ENCODE measurements at regions not wholly inside any gene's neighbourhood (a gene's known extent, or its start where the extent isn't known, plus 50 kb on each side); places are given as distances from the start of the nearest gene placed in this dataset.

DNA sequence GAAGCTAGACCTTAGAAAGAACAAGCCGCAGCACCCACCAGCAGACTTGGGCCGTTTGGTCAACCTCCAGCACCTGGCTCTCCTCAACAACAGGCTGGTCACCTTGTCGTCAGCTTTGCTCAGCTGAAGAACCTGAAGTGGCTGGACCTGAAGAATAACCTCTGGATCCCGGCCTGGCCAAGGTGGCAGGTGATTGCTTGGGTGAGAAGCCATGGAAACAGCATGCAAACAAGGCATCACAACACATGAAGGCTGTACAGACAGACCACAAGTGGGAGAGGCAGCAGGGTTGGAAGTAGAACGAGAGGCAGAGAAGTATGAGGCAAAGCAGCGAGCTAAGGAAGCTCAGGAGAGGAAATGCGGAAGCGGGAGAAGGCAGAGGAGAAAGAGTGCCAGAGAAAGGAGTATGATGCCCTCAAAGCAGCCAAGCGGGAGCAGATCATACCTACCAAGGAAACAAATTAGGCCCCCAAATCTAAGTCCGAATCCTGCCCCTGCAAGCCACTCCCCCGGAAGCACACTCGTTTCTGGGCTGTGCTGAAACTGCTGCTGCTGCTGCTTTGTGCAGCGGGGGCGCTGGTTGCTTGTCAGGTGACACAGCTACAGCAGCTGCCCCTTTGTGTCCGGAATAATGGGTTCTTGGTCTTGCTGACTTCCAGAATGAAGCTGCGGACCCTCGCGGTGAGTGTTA, 121.6 kb upstream of the LGSN start:
- intact Hi-C loops (cut with micrococcal nuclease; ENCODE audit: unreplicated experiment) = loop anchor here (1.0 to 5.0 kb wide), 6 partner anchors 17 to 134 kb away; no protein-coding TSS in a partner anchor
- no peaks in the 10 kb centered on the region for H3K27me3 ChIP-seq (replicated peaks; ENCODE audit: control insufficient read depth, insufficient read depth, low read length)
- Mint-ChIP-seq H3K9me3 (ENCODE audit: unreplicated experiment) (no peaks in the 10 kb centered on the region), H3K27ac (ENCODE audit: unreplicated experiment) (peak overlapping the region; percentile 98), H3K4me3 (ENCODE audit: unreplicated experiment) (peak overlapping the region; percentile 100), H3K4me1 (ENCODE audit: low read depth, unreplicated experiment) (peaks cover 10% of the 10 kb centered on the region), H3K36me3 (ENCODE audit: insufficient read depth, unreplicated experiment) (peaks cover 28% of the 10 kb centered on the region), H3K27me3 (ENCODE audit: insufficient read depth, unreplicated experiment) (no peaks in the 10 kb centered on the region)
- H3K4me3 ChIP-seq (ENCODE audit: low read depth, low read length) = peak overlapping the region; percentile 81
- TF ChIP-seq, protein P1, sequence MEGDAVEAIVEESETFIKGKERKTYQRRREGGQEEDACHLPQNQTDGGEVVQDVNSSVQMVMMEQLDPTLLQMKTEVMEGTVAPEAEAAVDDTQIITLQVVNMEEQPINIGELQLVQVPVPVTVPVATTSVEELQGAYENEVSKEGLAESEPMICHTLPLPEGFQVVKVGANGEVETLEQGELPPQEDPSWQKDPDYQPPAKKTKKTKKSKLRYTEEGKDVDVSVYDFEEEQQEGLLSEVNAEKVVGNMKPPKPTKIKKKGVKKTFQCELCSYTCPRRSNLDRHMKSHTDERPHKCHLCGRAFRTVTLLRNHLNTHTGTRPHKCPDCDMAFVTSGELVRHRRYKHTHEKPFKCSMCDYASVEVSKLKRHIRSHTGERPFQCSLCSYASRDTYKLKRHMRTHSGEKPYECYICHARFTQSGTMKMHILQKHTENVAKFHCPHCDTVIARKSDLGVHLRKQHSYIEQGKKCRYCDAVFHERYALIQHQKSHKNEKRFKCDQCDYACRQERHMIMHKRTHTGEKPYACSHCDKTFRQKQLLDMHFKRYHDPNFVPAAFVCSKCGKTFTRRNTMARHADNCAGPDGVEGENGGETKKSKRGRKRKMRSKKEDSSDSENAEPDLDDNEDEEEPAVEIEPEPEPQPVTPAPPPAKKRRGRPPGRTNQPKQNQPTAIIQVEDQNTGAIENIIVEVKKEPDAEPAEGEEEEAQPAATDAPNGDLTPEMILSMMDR (IDR thresholded peaks at IDR 0.05; ENCODE audit: insufficient read depth in 1 of 2, low read depth in 1 of 2, low read length in 1 of 2, severe bottlenecking in 1 of 2, unreplicated experiment in 1 of 2) = peak; percentile 27 to 51
- POLR2A ChIA-PET = interaction anchor here (0.5 to 2.6 kb wide), 10 partner anchors 11 to 194 kb away, joined by 3 to 12 read pairs (median 6); partner anchors contain the start of gene PHF3
- peak; percentile 84 to 85 for DNase-seq
- no peaks in the 10 kb centered on the region for H3K9me3 ChIP-seq
- BruUV-seq (replicated peaks) = TSS peak; percentile 78
- CTCF ChIA-PET = interaction anchor here (1.1 to 3.2 kb wide), 8 partner anchors 35 to 361 kb away, joined by 3 to 28 read pairs (median 4); no protein-coding TSS in a partner anchor
- H3K4me1 ChIP-seq = peaks cover 6% of the 10 kb centered on the region; the same call in 1 of the 2 replicates
- H3K36me3 ChIP-seq (ENCODE audit: control insufficient read depth, insufficient read depth, low read length) = peaks cover 3% of the 10 kb centered on the region

DNA sequence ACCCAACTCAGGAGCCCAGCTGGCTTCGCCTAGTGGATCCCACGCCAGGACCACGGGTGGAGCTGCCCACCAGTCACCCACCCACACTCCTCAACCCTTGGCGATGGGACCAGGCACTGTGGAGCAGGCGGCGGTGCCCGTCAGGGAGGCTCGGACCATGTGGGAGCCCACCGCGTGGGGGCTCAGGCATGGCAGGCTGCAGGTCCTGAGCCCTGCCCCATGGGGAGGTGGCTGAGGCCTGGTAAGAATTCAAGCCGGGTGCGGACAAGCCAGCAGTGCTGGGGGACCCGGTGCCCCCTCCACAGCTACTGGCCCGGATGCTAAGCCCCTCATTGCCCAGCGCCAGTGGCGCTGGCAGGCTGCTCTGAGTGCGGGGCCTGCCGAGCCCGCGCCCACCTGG, 123.1 kb upstream of the LGSN start:
- ChIA-PET POLR2A (interaction anchor here (1.3 to 2.6 kb wide), 4 partner anchors 15 to 192 kb away, joined by 4 to 12 read pairs (median 10); partner anchors contain the start of gene PHF3), CTCF (interaction anchor here (1.6 to 3.2 kb wide), 2 partner anchors 34 to 90 kb away, joined by 9 to 28 read pairs; no protein-coding TSS in a partner anchor)
- TF ChIP-seq, protein P1 (IDR thresholded peaks at IDR 0.05; ENCODE audit: insufficient read depth in 1 of 2, low read depth in 1 of 2, low read length in 1 of 2, severe bottlenecking in 1 of 2, unreplicated experiment in 1 of 2) = no peak
- Histone ChIP-seq H3K4me3 (ENCODE audit: low read depth, low read length) (no peak overlapping the region), H3K4me1 (peaks cover 6% of the 10 kb centered on the region), H3K36me3 (ENCODE audit: control insufficient read depth, insufficient read depth, low read length) (peaks cover 3% of the 10 kb centered on the region), H3K9me3 (no peaks in the 10 kb centered on the region), H3K27me3 (replicated peaks; ENCODE audit: control insufficient read depth, insufficient read depth, low read length) (no peaks in the 10 kb centered on the region)
- H3K4me1 Mint-ChIP-seq (ENCODE audit: low read depth, unreplicated experiment) = peaks cover 8% of the 10 kb centered on the region
- no TSS peak for BruUV-seq (replicated peaks)
- no peaks in the 10 kb centered on the region for H3K9me3 Mint-ChIP-seq (ENCODE audit: unreplicated experiment)
- peak overlapping the region; percentile 98 for H3K27ac Mint-ChIP-seq (ENCODE audit: unreplicated experiment)
- intact Hi-C loops (cut with micrococcal nuclease; ENCODE audit: unreplicated experiment) = loop anchor here (5.0 kb wide), 1 partner anchor 136 kb away; no protein-coding TSS in a partner anchor
- H3K36me3 Mint-ChIP-seq (ENCODE audit: insufficient read depth, unreplicated experiment) = peaks cover 24% of the 10 kb centered on the region
- DNase-seq = no peak
- H3K4me3 Mint-ChIP-seq (ENCODE audit: unreplicated experiment) = no peak overlapping the region
- no peaks in the 10 kb centered on the region for H3K27me3 Mint-ChIP-seq (ENCODE audit: insufficient read depth, unreplicated experiment)

DNA sequence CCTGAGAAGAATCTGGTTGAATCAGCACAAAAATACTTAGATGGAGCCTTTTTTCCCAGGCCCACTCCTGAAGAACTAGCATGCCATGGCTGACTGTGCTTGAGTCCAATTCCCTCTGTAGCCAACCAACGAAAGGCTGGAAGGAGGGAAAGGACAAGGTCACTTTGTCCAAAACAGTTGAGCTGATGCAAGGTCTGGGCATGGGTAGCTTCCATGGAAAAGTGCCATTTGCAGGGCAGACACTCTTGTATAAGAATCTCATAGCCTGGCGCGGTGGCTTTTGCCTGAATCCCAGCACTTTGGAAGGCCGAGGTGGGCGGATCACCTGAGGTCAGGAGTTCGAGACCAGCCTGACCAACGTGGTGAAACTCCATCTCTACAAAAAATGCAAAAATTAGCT, 125.0 kb upstream of the LGSN start:
- peaks cover 9% of the 10 kb centered on the region for H3K9me3 Mint-ChIP-seq (ENCODE audit: unreplicated experiment)
- intact Hi-C loops (cut with micrococcal nuclease; ENCODE audit: unreplicated experiment) = loop anchor here (5.0 kb wide), 1 partner anchor 137 kb away; no protein-coding TSS in a partner anchor
- peaks cover 19% of the 10 kb centered on the region for H3K36me3 Mint-ChIP-seq (ENCODE audit: insufficient read depth, unreplicated experiment)
- Histone ChIP-seq H3K27me3 (replicated peaks; ENCODE audit: control insufficient read depth, insufficient read depth, low read length) (no peaks in the 10 kb centered on the region), H3K36me3 (ENCODE audit: control insufficient read depth, insufficient read depth, low read length) (peaks cover 3% of the 10 kb centered on the region), H3K4me3 (ENCODE audit: low read depth, low read length) (no peak overlapping the region), H3K4me1 (peaks cover 9% of the 10 kb centered on the region), H3K9me3 (no peaks in the 10 kb centered on the region)
- H3K4me3 Mint-ChIP-seq (ENCODE audit: unreplicated experiment) = no peak overlapping the region
- CTCF ChIA-PET = no interaction called here
- H3K27me3 Mint-ChIP-seq (ENCODE audit: insufficient read depth, unreplicated experiment) = no peaks in the 10 kb centered on the region
- BruUV-seq (replicated peaks) = no TSS peak
- POLR2A ChIA-PET = no interaction called here
- DNase-seq = no peak
- TF ChIP-seq, protein P1 (IDR thresholded peaks at IDR 0.05; ENCODE audit: insufficient read depth in 1 of 2, low read depth in 1 of 2, low read length in 1 of 2, severe bottlenecking in 1 of 2, unreplicated experiment in 1 of 2) = no peak
- H3K4me1 Mint-ChIP-seq (ENCODE audit: low read depth, unreplicated experiment) = peaks cover 15% of the 10 kb centered on the region
- H3K27ac Mint-ChIP-seq (ENCODE audit: unreplicated experiment) = no peak overlapping the region
